GM12873 (cell line): ENCODE measurements at regions not wholly inside any gene's neighbourhood (a gene's known extent, or its start where the extent isn't known, plus 50 kb on each side); places are given as distances from the start of the nearest gene placed in this dataset.

Experiments
- TF ChIP-seq, protein P1 (sequence below): IDR thresholded peaks from 2 replicates; pipeline ENCODE4 v1.5.1; 2012; ENCODE audit warnings: low read depth, mild to moderate bottlenecking, moderate library complexity, low read length, control low read depth; ENCODE audit not compliant: insufficient read depth; ENCODE audit errors: missing control alignments

GRCh38 chr4:164345756-164346155 is 408.2 kb upstream of the SMIM31 start:
- TF ChIP-seq, protein P1, sequence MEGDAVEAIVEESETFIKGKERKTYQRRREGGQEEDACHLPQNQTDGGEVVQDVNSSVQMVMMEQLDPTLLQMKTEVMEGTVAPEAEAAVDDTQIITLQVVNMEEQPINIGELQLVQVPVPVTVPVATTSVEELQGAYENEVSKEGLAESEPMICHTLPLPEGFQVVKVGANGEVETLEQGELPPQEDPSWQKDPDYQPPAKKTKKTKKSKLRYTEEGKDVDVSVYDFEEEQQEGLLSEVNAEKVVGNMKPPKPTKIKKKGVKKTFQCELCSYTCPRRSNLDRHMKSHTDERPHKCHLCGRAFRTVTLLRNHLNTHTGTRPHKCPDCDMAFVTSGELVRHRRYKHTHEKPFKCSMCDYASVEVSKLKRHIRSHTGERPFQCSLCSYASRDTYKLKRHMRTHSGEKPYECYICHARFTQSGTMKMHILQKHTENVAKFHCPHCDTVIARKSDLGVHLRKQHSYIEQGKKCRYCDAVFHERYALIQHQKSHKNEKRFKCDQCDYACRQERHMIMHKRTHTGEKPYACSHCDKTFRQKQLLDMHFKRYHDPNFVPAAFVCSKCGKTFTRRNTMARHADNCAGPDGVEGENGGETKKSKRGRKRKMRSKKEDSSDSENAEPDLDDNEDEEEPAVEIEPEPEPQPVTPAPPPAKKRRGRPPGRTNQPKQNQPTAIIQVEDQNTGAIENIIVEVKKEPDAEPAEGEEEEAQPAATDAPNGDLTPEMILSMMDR = no peak

GRCh38 chr4:164350061-164350460 is 403.9 kb upstream of the SMIM31 start:
- TF ChIP-seq, protein P1 = no peak

GRCh38 chr4:164357957-164358356 is 396.0 kb upstream of the SMIM31 start:
- TF ChIP-seq, protein P1 = no peak

- TF ChIP-seq, protein P1 = no peak
These were observed 395.5 kb upstream of the SMIM31 start for GRCh38 chr4:164358400-164358799.

- TF ChIP-seq, protein P1 = no peak
These were observed 394.1 kb upstream of the SMIM31 start for GRCh38 chr4:164359881-164360280.

GRCh38 chr4:164368894-164369293 is 385.0 kb upstream of the SMIM31 start:
- TF ChIP-seq, protein P1 = no peak

GRCh38 chr4:164373021-164373420 is 380.9 kb upstream of the SMIM31 start:
- TF ChIP-seq, protein P1 = no peak

DNA sequence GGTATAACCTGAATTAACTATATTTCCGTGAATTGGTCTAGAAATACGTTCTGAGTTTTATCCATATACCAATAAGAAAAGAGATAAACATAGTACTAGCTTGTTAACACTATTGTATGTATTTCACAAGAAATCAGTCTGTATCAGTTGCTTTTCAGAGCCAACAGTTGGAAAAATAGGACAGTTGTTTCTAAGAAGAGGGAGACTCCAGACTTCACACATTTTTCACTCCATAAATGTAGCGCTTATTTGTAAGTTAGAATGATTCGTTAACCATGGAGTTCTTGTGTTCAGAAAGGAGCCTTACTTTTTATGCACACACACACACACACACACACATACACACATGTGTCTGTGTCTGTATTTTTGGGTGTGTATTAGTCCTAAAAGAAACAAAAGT is 376.7 kb upstream of the SMIM31 start:
- TF ChIP-seq, protein P1 = no peak
